PC-3 (cell line): ENCODE measurements at regions not wholly inside any gene's neighbourhood (a gene's known extent, or its start where the extent isn't known, plus 50 kb on each side); places are given as distances from the start of the nearest gene placed in this dataset.
A peak's percentile ranks its signal among the peaks of the same experiment; 100 is the strongest.
"Not testable (repeated sequence)": the region's sequence is repeated elsewhere in the genome, so short reads cannot be mapped to it uniquely, and the experiment has no call there.

Source experiments
- ATAC-seq: fragments of 200-7000 bp; cut with Tn5 transposase; 2 replicates; pipeline ENCODE4 v1.9.1; 2020; ENCODE audit warnings: mild to moderate bottlenecking, moderate library complexity
- BruUV-seq: library from RNA; stranded (reverse); fragments of 400-500 nt; replicated peaks from 2 replicates; lab custom pipeline; 2021; lab: Mats Ljungman, UMichigan
- CTCF ChIA-PET: fragments of 300-600 bp; sonication (Branson Sonifier 250); formaldehyde crosslinking; loops from one replicate; lab custom pipeline; 2022; ENCODE audit warnings: antibody characterized with exemption; lab: Charles Lee
- POLR2A ChIA-PET: fragments of 300-600 bp; sonication (Branson Sonifier 250); formaldehyde crosslinking; loops from one replicate; lab custom pipeline; 2022; ENCODE audit warnings: antibody characterized with exemption; ENCODE audit not compliant: unreplicated experiment; lab: Charles Lee
- DNase-seq: peaks from one replicate; pipeline ENCODE4 v3.0.0-alpha.2; 2015
- H2AFZ ChIP-seq: fragments of 300-600 bp; sonication (generic); 2 replicates; pipeline ENCODE4 v1.6.0; 2016; ENCODE audit warnings: antibody characterized with exemption, low read length
- H3F3A ChIP-seq: fragments of 300-600 bp; sonication (generic); one replicate; pipeline ENCODE4 v1.6.0; 2017; ENCODE audit warnings: antibody characterized with exemption, low read length, control low read depth, mild to moderate bottlenecking; ENCODE audit not compliant: unreplicated experiment
- H3K27ac ChIP-seq: fragments of 300-600 bp; sonication (generic); 2 replicates; pipeline ENCODE4 v1.5.1; 2016; ENCODE audit warnings: mild to moderate bottlenecking, low read length
- H3K27me3 ChIP-seq: fragments of 300-600 bp; sonication (generic); 2 replicates; pipeline ENCODE4 v1.6.1; 2016; ENCODE audit warnings: low read length, mixed read lengths
- H3K36me3 ChIP-seq: fragments of 300-600 bp; sonication (generic); 2 replicates; pipeline ENCODE4 v1.6.1; 2016; ENCODE audit warnings: low read depth, mixed run types, low read length, mixed read lengths
- H3K4me1 ChIP-seq: fragments of 300-600 bp; sonication (generic); 2 replicates; pipeline ENCODE4 v1.5.1; 2016; ENCODE audit warnings: low read length; ENCODE audit not compliant: insufficient read depth
- H3K4me2 ChIP-seq: fragments of 300-600 bp; sonication (generic); 2 replicates; pipeline ENCODE4 v1.6.0; 2016; ENCODE audit warnings: low read length
- H3K4me3 ChIP-seq: fragments of 300-600 bp; sonication (generic); 2 replicates; pipeline ENCODE4 v1.5.1; 2016; ENCODE audit warnings: mild to moderate bottlenecking, low read length, mixed read lengths
- H3K79me2 ChIP-seq: fragments of 300-600 bp; sonication (generic); 2 replicates; pipeline ENCODE4 v1.6.1; 2017; ENCODE audit warnings: low read length, mixed read lengths
- H3K9ac ChIP-seq: fragments of 300-600 bp; sonication (generic); 2 replicates; pipeline ENCODE4 v1.6.0; 2016; ENCODE audit warnings: mild to moderate bottlenecking, low read length
- H3K9me2 ChIP-seq: fragments of 300-600 bp; sonication (generic); replicated peaks from 2 replicates; pipeline ENCODE4 v1.6.1; 2016; ENCODE audit warnings: mixed run types, low read length, mixed read lengths
- H3K9me3 ChIP-seq: fragments of 300-600 bp; sonication (generic); 2 replicates; pipeline ENCODE4 v1.6.1; 2016; ENCODE audit warnings: low read length, mixed read lengths
- H4K20me1 ChIP-seq: fragments of 300-600 bp; sonication (generic); 2 replicates; pipeline ENCODE4 v1.6.1; 2016; ENCODE audit warnings: low read length, mixed read lengths
- CTCF ChIP-seq: fragments of 300-600 bp; sonication (generic); conservative IDR thresholded peaks from 2 replicates; pipeline ENCODE4 v1.5.1; 2017; ENCODE audit warnings: antibody characterized with exemption, low read depth, mild to moderate bottlenecking, low read length
- EZH2 ChIP-seq: fragments of 300-600 bp; sonication (generic); IDR thresholded peaks from one replicate; pipeline ENCODE4 v1.6.1; 2017; ENCODE audit warnings: antibody characterized with exemption, mild to moderate bottlenecking, low read length; ENCODE audit not compliant: unreplicated experiment
- EZH2phosphoT487 ChIP-seq: fragments of 300-600 bp; sonication (generic); IDR thresholded peaks from 2 replicates; pipeline ENCODE4 v1.6.1; 2018; ENCODE audit warnings: mild to moderate bottlenecking, antibody characterized with exemption, low read length, borderline replicate concordance
- intact Hi-C: fragments of 100-400 bp; cut with micrococcal nuclease; formaldehyde crosslinking; loops from 2 replicates; pipeline ENCODE4 v1.9.0; 2023

GRCh38 chr2:38138996-38139395, 63.0 kb upstream of the CYP1B1 start:
- no peaks in the 10 kb centered on the region for H3K36me3 ChIP-seq
- no peaks in the 10 kb centered on the region for H3F3A ChIP-seq
- no peak overlapping the region for H3K9ac ChIP-seq
- TF ChIP-seq CTCF, result no peak
- no peak for TF ChIP-seq EZH2
- TF ChIP-seq EZH2phosphoT487, result no peak
- no peak for ATAC-seq
- BruUV-seq, result no TSS peak
- H3K4me2 ChIP-seq, result no peak overlapping the region
- intact Hi-C loops, result no loop called here
- no peak overlapping the region for H3K27ac ChIP-seq
- ChIA-PET POLR2A (no interaction called here), CTCF (no interaction called here)
- H3K9me2 ChIP-seq, result no peaks in the 10 kb centered on the region
- H3K4me1 ChIP-seq, result no peaks in the 10 kb centered on the region
- H3K79me2 ChIP-seq, result no peaks in the 10 kb centered on the region
- H4K20me1 ChIP-seq, result no peaks in the 10 kb centered on the region
- no peak for DNase-seq
- 0 out of 2 replicates have a peak overlapping the region, but pooled peaks have one; percentile 54 for H2AFZ ChIP-seq
- no peak overlapping the region for H3K4me3 ChIP-seq
- no peaks in the 10 kb centered on the region for H3K27me3 ChIP-seq
- no peaks in the 10 kb centered on the region for H3K9me3 ChIP-seq

- H3K9ac ChIP-seq, result no peak overlapping the region
- no peaks in the 10 kb centered on the region for H4K20me1 ChIP-seq
- H3K79me2 ChIP-seq, result no peaks in the 10 kb centered on the region
- H3K27me3 ChIP-seq, result no peaks in the 10 kb centered on the region
- BruUV-seq, result no TSS peak
- TF ChIP-seq EZH2phosphoT487 (no peak), EZH2 (no peak), CTCF (no peak)
- peak; percentile 24 for DNase-seq
- no peak overlapping the region for H3K27ac ChIP-seq
- ChIA-PET POLR2A (no interaction called here), CTCF (interaction anchor here (0.5 kb wide), 1 partner anchor 62 kb away, joined by 8 read pairs; no protein-coding TSS in a partner anchor)
- ATAC-seq, result peak; percentile 57; the same call in 1 of the 2 replicates
- no peaks in the 10 kb centered on the region for H3K36me3 ChIP-seq
- no peaks in the 10 kb centered on the region for H3K9me2 ChIP-seq
- H3K9me3 ChIP-seq, result no peaks in the 10 kb centered on the region
- no peaks in the 10 kb centered on the region for H3K4me1 ChIP-seq
- H3K4me2 ChIP-seq, result peak overlapping the region; percentile 69; the same call in 1 of the 2 replicates
- H3F3A ChIP-seq, result no peaks in the 10 kb centered on the region
- peak overlapping the region; percentile 54 for H2AFZ ChIP-seq
- peak overlapping the region; percentile 58; the same call in 1 of the 2 replicates for H3K4me3 ChIP-seq
- intact Hi-C loops, result no loop called here
Measured at GRCh38 chr2:38138419-38138818, 62.5 kb upstream of the CYP1B1 start.

GRCh38 chr2:38137958-38138357, 62.0 kb upstream of the CYP1B1 start:
- POLR2A ChIA-PET, H3K9me3 ChIP-seq, H3K36me3 ChIP-seq, ATAC-seq, H3K79me2 ChIP-seq, H4K20me1 ChIP-seq, H3K27me3 ChIP-seq, H3K27ac ChIP-seq, H3K4me1 ChIP-seq, BruUV-seq, H3F3A ChIP-seq, H3K9me2 ChIP-seq, DNase-seq, intact Hi-C loops, H3K9ac ChIP-seq: not testable (repeated sequence)
- Histone ChIP-seq H3K4me3 (peak overlapping the region; percentile 58; the same call in 1 of the 2 replicates), H3K4me2 (peak overlapping the region; percentile 69; the same call in 1 of the 2 replicates), H2AFZ (peak overlapping the region; percentile 54)
- CTCF ChIA-PET, result interaction anchor here (0.5 kb wide), 1 partner anchor 61 kb away, joined by 8 read pairs; no protein-coding TSS in a partner anchor
